ENCODE measurements at regions not wholly inside any gene's neighbourhood (a gene's known extent, or its start where the extent isn't known, plus 50 kb on each side); places are given as distances from the start of the nearest gene placed in this dataset.

DNA sequence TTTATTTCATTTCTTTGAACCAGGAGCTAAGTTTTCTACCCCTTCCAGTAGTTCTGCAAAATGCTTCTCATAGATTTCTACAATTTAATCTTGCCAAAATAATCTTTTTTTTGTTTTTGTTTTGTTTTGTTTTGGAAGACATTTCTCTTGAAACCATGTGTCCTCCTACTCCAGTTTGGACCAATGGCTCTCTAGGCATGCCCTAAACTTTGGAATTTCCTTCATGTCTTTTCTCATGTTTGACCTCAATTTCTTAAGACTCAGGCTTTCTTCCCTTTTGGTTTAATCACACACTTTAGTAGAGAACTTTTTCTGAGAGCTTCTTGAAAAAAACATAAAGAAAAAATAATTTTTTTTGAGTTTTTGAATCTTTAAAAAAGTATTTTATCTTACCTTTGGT, 173.8 kb downstream of the GJA1 start (continued):
- TF ChIP-seq, protein P1, sequence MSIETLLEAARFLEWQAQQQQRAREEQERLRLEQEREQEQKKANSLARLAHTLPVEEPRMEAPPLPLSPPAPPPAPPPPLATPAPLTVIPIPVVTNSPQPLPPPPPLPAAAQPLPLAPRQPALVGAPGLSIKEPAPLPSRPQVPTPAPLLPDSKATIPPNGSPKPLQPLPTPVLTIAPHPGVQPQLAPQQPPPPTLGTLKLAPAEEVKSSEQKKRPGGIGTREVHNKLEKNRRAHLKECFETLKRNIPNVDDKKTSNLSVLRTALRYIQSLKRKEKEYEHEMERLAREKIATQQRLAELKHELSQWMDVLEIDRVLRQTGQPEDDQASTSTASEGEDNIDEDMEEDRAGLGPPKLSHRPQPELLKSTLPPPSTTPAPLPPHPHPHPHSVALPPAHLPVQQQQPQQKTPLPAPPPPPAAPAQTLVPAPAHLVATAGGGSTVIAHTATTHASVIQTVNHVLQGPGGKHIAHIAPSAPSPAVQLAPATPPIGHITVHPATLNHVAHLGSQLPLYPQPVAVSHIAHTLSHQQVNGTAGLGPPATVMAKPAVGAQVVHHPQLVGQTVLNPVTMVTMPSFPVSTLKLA (IDR thresholded peaks at IDR 0.05), result no peak
- TF ChIP-seq JDP2 (CRISPR knock-in tag; IDR thresholded peaks at IDR 0.05; ENCODE audit: borderline replicate concordance), result no peak

DNA sequence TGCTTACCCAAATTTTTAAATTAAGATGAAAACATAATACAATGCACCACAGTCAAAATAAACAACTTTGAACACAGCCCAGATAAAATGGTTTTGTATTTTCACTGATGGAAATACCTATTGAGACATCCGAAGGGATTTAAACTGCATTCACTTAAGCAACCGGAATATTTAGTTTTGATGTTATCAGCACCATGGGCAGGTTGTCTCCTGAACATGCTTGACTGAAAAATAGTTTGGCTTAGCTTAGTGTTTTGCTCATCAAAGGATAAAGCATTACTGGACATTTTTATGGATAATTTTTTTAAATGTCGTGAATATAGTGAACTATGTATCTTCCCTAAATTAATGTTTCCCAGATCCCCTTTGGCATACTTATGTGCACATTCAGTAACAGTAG, 177.5 kb downstream of the GJA1 start:
- H3K4me2 ChIP-seq (ENCODE audit: low read depth, low read length), result no peak overlapping the region
- DNase-seq (ENCODE audit: low spot score) (no peak), FAIRE-seq (no peak), ATAC-seq (no peak)
- 2% methylated on average over 3 of the region's 3 CpGs for WGBS (ENCODE audit: low lambda C conversion rate)
- H3K9me3 ChIP-seq (ENCODE audit: low read length), result no peaks in the 10 kb centered on the region
- in situ Hi-C loops (cut with HindIII; ENCODE audit: extremely low pct_ligation_motif_present, low pct_unique_long_range_greater_than_20kb) (no loop called here), intact Hi-C loops (cut with micrococcal nuclease; ENCODE audit: unreplicated experiment) (no loop called here)
- no peaks in the 10 kb centered on the region for H3K79me2 ChIP-seq (ENCODE audit: insufficient read depth, low read length)
- ChIA-PET POLR2A (no interaction called here), CTCF (ENCODE audit: low intra/inter-chr PET ratio, low total read pairs) (no interaction called here)
- H3K4me1 ChIP-seq (ENCODE audit: insufficient read depth, low read length), result no peaks in the 10 kb centered on the region
- H4K20me1 ChIP-seq (ENCODE audit: insufficient read depth, low read length), result no peaks in the 10 kb centered on the region
- no peak overlapping the region for H3K9ac ChIP-seq (ENCODE audit: insufficient read depth, low read depth, low read length)
- H3K36me3 ChIP-seq (replicated peaks in 1 of 2; ENCODE audit: control insufficient read depth in 1 of 2, insufficient read depth in 2 of 2, low read length in 2 of 2), result no peaks in the 10 kb centered on the region
- H3K4me3 ChIP-seq (replicated peaks in 1 of 3; ENCODE audit: insufficient read depth in 1 of 3, low read depth in 2 of 3, low read length in 3 of 3), result no peak overlapping the region
- BruUV-seq (replicated peaks), result no TSS peak
- H3K27ac ChIP-seq (ENCODE audit: extremely low read length, insufficient read depth, low read length), result no peak overlapping the region
- H2AFZ ChIP-seq (ENCODE audit: low read length), result no peak overlapping the region
- no peaks in the 10 kb centered on the region for H3K27me3 ChIP-seq (ENCODE audit: control insufficient read depth in 1 of 2, insufficient read depth in 2 of 2, low read length in 2 of 2)
- no peak for TF ChIP-seq ZHX2 (IDR thresholded peaks at IDR 0.05; ENCODE audit: low read depth)
- no peak for TF ChIP-seq ZHX2 (CRISPR knock-in tag; IDR thresholded peaks at IDR 0.05; ENCODE audit: borderline replicate concordance)
- TF ChIP-seq SIN3B (IDR thresholded peaks at IDR 0.05; ENCODE audit: low read length), result no peak
- no peak for TF ChIP-seq ZNF207 (IDR thresholded peaks at IDR 0.05; ENCODE audit: borderline replicate concordance)
- no peak for TF ChIP-seq ERF (CRISPR knock-in tag; IDR thresholded peaks at IDR 0.05)
- TF ChIP-seq KDM4B (CRISPR knock-in tag; IDR thresholded peaks at IDR 0.05), result no peak
- TF ChIP-seq, protein P2, sequence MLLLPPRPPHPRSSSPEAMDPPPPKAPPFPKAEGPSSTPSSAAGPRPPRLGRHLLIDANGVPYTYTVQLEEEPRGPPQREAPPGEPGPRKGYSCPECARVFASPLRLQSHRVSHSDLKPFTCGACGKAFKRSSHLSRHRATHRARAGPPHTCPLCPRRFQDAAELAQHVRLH (CRISPR knock-in tag; IDR thresholded peaks at IDR 0.05; ENCODE audit: borderline replicate concordance, low read depth), result no peak
- TF ChIP-seq ZNF143 (CRISPR knock-in tag; IDR thresholded peaks at IDR 0.05), result no peak
- TF ChIP-seq, protein P3, sequence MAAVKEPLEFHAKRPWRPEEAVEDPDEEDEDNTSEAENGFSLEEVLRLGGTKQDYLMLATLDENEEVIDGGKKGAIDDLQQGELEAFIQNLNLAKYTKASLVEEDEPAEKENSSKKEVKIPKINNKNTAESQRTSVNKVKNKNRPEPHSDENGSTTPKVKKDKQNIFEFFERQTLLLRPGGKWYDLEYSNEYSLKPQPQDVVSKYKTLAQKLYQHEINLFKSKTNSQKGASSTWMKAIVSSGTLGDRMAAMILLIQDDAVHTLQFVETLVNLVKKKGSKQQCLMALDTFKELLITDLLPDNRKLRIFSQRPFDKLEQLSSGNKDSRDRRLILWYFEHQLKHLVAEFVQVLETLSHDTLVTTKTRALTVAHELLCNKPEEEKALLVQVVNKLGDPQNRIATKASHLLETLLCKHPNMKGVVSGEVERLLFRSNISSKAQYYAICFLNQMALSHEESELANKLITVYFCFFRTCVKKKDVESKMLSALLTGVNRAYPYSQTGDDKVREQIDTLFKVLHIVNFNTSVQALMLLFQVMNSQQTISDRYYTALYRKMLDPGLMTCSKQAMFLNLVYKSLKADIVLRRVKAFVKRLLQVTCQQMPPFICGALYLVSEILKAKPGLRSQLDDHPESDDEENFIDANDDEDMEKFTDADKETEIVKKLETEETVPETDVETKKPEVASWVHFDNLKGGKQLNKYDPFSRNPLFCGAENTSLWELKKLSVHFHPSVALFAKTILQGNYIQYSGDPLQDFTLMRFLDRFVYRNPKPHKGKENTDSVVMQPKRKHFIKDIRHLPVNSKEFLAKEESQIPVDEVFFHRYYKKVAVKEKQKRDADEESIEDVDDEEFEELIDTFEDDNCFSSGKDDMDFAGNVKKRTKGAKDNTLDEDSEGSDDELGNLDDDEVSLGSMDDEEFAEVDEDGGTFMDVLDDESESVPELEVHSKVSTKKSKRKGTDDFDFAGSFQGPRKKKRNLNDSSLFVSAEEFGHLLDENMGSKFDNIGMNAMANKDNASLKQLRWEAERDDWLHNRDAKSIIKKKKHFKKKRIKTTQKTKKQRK (IDR thresholded peaks at IDR 0.05; ENCODE audit: low read length), result no peak
